Breast epithelium (tissue), 3 donors: ENCODE measurements at regions not wholly inside any gene's neighbourhood (a gene's known extent, or its start where the extent isn't known, plus 50 kb on each side); places are given as distances from the start of the nearest gene placed in this dataset.

Source experiments
- POLR2A ChIP-seq: fragments of 450-650 bp; IDR thresholded peaks from one replicate; pipeline ENCODE4 v1.6.1; 2016; ENCODE audit warnings: antibody characterized with exemption, mild to moderate bottlenecking, moderate library complexity
- POLR2AphosphoS5 ChIP-seq, 3 donors: sonication (generic); formaldehyde crosslinking; IDR thresholded peaks; one replicate each; pipeline ENCODE4 v1.6.1; 2017; ENCODE audit warnings: antibody characterized with exemption in 3 of 3
- TF ChIP-seq, protein P1 (sequence below), 3 donors: fragments of 450-650 bp; IDR thresholded peaks; one replicate each; pipeline ENCODE4 v1.5.1; 2016 to 2017; ENCODE audit warnings: antibody characterized with exemption in 3 of 3, mild to moderate bottlenecking in 3 of 3, moderate library complexity in 3 of 3

DNA sequence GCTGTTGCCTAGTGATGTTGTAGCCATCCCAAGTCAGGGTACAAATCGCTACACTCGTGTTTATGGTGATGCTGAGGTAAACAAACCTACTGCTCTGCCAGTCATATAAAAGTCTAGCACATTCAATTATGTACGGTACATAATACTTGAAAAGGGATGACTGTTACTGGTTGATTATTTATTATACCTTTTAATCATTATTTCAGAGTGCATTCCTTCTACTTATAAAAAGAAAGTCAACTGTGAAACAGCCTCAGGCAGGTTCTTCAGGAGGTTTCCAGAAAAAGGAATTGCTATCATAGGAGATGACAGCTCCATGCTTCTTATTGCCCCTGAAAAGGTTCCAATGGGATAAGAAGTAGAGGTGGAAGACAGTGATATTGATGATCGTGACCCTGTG lies 652.5 kb upstream of the KIRREL3 start:
- TF ChIP-seq POLR2A (no peak), POLR2AphosphoS5 (IDR thresholded peaks at IDR 0.05) (no peak)
- TF ChIP-seq, protein P1, sequence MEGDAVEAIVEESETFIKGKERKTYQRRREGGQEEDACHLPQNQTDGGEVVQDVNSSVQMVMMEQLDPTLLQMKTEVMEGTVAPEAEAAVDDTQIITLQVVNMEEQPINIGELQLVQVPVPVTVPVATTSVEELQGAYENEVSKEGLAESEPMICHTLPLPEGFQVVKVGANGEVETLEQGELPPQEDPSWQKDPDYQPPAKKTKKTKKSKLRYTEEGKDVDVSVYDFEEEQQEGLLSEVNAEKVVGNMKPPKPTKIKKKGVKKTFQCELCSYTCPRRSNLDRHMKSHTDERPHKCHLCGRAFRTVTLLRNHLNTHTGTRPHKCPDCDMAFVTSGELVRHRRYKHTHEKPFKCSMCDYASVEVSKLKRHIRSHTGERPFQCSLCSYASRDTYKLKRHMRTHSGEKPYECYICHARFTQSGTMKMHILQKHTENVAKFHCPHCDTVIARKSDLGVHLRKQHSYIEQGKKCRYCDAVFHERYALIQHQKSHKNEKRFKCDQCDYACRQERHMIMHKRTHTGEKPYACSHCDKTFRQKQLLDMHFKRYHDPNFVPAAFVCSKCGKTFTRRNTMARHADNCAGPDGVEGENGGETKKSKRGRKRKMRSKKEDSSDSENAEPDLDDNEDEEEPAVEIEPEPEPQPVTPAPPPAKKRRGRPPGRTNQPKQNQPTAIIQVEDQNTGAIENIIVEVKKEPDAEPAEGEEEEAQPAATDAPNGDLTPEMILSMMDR (IDR thresholded peaks at IDR 0.05), result no peak
